ENCODE measurements at regions not wholly inside any gene's neighbourhood (a gene's known extent, or its start where the extent isn't known, plus 50 kb on each side); places are given as distances from the start of the nearest gene placed in this dataset.
"Not testable (repeated sequence)": the region's sequence is repeated elsewhere in the genome, so short reads cannot be mapped to it uniquely, and the experiment has no call there.

DNA sequence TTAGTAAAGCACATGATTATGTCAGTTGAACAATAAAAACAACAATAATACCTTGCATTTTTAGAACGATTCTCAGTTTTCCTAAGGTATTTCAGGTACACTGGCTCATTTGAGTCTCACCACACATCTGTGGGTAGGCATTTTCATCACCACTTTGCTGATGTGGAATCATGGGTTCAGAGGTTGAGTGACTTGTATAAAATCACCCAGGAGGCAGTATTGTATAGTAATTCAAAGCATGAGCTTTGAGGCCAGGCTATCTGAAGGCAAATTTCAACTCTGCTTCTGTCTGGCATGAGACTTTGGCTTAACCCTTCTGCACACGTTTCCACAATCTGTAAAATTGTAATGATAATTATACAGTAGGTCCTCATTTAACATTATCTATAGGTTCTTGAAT, 183.9 kb upstream of the CMC1 start:
- no peak overlapping the region for H3K27ac ChIP-seq
- no peak for DNase-seq
- TF ChIP-seq, protein P1, sequence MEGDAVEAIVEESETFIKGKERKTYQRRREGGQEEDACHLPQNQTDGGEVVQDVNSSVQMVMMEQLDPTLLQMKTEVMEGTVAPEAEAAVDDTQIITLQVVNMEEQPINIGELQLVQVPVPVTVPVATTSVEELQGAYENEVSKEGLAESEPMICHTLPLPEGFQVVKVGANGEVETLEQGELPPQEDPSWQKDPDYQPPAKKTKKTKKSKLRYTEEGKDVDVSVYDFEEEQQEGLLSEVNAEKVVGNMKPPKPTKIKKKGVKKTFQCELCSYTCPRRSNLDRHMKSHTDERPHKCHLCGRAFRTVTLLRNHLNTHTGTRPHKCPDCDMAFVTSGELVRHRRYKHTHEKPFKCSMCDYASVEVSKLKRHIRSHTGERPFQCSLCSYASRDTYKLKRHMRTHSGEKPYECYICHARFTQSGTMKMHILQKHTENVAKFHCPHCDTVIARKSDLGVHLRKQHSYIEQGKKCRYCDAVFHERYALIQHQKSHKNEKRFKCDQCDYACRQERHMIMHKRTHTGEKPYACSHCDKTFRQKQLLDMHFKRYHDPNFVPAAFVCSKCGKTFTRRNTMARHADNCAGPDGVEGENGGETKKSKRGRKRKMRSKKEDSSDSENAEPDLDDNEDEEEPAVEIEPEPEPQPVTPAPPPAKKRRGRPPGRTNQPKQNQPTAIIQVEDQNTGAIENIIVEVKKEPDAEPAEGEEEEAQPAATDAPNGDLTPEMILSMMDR (IDR thresholded peaks at IDR 0.05), result no peak
- no peak for TF ChIP-seq POLR2A (IDR thresholded peaks at IDR 0.05)
- TF ChIP-seq EP300 (IDR thresholded peaks at IDR 0.05), result no peak
- TF ChIP-seq POLR2AphosphoS5 (IDR thresholded peaks at IDR 0.05), result no peak
- H3K4me1 ChIP-seq, result no peaks in the 10 kb centered on the region
- WGBS, 5 donors, result 67 to 75% (median 69%) methylated on average over 2 of the region's 2 CpGs
- no peaks in the 10 kb centered on the region for H3K27me3 ChIP-seq
- H3K36me3 ChIP-seq, result no peaks in the 10 kb centered on the region
- H3K4me3 ChIP-seq, result no peak overlapping the region
- intact Hi-C loops (cut with DNase I; ENCODE audit: low total_unique reads), result no loop called here
- H3K9me3 ChIP-seq, result no peaks in the 10 kb centered on the region

DNA sequence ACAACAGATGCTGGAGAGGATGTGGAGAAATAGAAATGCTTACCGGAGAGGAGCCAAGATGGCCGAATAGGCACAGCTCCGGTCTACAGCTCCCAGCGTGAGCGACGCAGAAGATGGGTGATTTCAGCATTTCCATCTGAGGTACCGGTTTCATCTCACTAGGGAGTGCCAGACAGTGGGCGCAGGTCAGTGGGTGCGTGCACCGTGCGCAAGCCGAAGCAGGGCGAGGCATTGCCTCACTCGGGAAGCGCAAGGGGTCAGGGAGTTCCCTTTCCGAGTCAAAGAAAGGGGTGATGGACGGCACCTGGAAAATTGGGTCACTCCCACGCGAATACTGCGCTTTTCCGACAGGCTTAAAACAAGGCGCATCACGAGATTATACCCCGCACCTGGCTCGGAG, 182.2 kb upstream of the CMC1 start:
- H3K36me3 ChIP-seq; H3K9me3 ChIP-seq; intact Hi-C loops (cut with DNase I; ENCODE audit: low total_unique reads); H3K27me3 ChIP-seq; H3K4me3 ChIP-seq; H3K4me1 ChIP-seq; H3K27ac ChIP-seq; DNase-seq: not testable (repeated sequence)
- 85 to 91% (median 88%) methylated on average over 16 to 25 of the region's 25 CpGs for WGBS, 5 donors

DNA sequence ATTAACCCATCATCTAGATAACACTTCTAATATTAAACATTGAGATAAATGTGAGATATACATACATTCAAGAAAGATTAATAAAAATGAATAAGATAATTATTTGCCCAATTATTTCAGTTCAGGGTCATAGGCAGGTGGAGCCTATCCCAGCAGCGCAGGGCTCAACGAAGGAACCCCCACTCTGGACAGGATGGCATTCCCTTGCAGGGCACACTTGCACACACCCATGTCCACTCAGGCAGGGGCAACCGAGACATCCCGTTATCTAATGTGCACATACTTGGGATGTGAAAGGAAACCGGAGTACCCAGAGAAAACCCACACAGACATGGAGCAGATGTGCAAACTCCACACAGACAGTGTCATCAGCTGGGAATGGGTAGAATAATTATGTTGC, 175.4 kb upstream of the CMC1 start:
- Histone ChIP-seq H3K9me3 (peaks cover 0 to 27% (median 12%) of the 10 kb centered on the region in 4 donors), H3K27ac (no peak overlapping the region), H3K27me3 (no peaks in the 10 kb centered on the region), H3K4me3 (no peak overlapping the region), H3K4me1 (no peaks in the 10 kb centered on the region), H3K36me3 (no peaks in the 10 kb centered on the region)
- intact Hi-C loops (cut with DNase I; ENCODE audit: low total_unique reads), result no loop called here
- 91 to 97% (median 94%) methylated on average over 5 of the region's 5 CpGs for WGBS, 5 donors
- DNase-seq, result no peak
- TF ChIP-seq, protein P1 (IDR thresholded peaks at IDR 0.05), result no peak
- TF ChIP-seq EP300 (IDR thresholded peaks at IDR 0.05), result no peak
- TF ChIP-seq POLR2AphosphoS5 (IDR thresholded peaks at IDR 0.05), result no peak
- no peak for TF ChIP-seq POLR2A (IDR thresholded peaks at IDR 0.05)

DNA sequence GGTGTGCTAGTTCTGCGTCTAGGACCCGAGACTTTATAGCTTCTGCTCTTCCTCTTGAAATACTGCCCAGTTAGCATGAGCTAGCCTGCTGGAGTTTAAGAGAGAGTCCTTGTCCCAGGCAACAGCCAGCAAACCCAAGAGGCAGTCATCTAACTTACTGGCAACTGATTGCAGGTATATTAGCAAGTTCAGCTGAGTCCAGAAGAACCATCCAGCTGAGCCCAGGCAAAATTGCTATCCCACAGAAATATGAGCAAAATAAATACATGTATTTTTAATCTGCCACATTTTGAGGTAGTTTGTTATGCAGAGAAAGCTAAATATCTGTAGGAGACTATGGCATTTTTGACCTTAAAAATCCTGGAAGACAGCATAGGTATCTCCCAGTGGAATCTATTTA, 174.4 kb upstream of the CMC1 start:
- Histone ChIP-seq H3K27me3 (no peaks in the 10 kb centered on the region), H3K27ac (no peak overlapping the region), H3K36me3 (no peaks in the 10 kb centered on the region), H3K4me3 (no peak overlapping the region), H3K4me1 (no peaks in the 10 kb centered on the region), H3K9me3 (peaks cover 0 to 27% (median 12%) of the 10 kb centered on the region in 4 donors)
- intact Hi-C loops (cut with DNase I; ENCODE audit: low total_unique reads), result no loop called here
- no peak for DNase-seq
- 80 to 98% (median 93%) methylated on average over 2 of the region's 2 CpGs for WGBS, 5 donors
- TF ChIP-seq POLR2AphosphoS5 (IDR thresholded peaks at IDR 0.05) (no peak), POLR2A (IDR thresholded peaks at IDR 0.05) (no peak), EP300 (IDR thresholded peaks at IDR 0.05) (no peak)
- TF ChIP-seq, protein P1 (IDR thresholded peaks at IDR 0.05), result no peak

DNA sequence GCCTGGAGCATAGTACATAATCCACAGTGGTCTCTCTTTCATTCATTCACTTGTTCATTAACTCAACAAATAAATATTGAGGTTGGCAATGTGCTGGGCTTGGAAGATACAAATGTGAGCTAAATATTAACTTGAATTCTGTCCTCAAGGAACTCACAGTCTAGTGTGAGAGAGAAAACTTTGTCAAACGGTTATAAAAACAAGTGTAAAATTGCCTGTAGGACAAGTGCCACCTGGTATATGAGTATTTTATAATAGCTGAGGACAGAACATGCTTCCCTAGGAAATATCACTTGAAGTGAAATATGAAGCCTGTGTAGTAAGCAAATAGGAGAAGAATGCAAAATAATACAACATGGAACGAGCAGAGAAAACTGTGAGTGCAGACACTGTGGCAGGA, 173.1 kb upstream of the CMC1 start:
- no peaks in the 10 kb centered on the region for H3K27me3 ChIP-seq
- H3K27ac ChIP-seq, result no peak overlapping the region
- TF ChIP-seq POLR2AphosphoS5 (IDR thresholded peaks at IDR 0.05), result no peak
- TF ChIP-seq, protein P1 (IDR thresholded peaks at IDR 0.05), result no peak
- no peak for TF ChIP-seq POLR2A (IDR thresholded peaks at IDR 0.05)
- TF ChIP-seq EP300 (IDR thresholded peaks at IDR 0.05), result no peak
- no peaks in the 10 kb centered on the region for H3K4me1 ChIP-seq
- DNase-seq, result no peak
- no peaks in the 10 kb centered on the region for H3K36me3 ChIP-seq
- peaks cover 0 to 27% (median 12%) of the 10 kb centered on the region in 4 donors for H3K9me3 ChIP-seq
- 37 to 57% (median 53%) methylated on average over 2 of the region's 2 CpGs for WGBS, 5 donors
- intact Hi-C loops (cut with DNase I; ENCODE audit: low total_unique reads), result no loop called here
- H3K4me3 ChIP-seq, result no peak overlapping the region
